Mucosa of descending colon (tissue), 3 donors: ENCODE measurements at regions not wholly inside any gene's neighbourhood (a gene's known extent, or its start where the extent isn't known, plus 50 kb on each side); places are given as distances from the start of the nearest gene placed in this dataset.

ENCODE experiments used
- ATAC-seq: fragments of 200-7000 bp; cut with Tn5 transposase; one replicate; pipeline ENCODE4 v1.9.1; 2020; ENCODE audit warnings: mild to moderate bottlenecking, moderate library complexity
- DNase-seq, 3 donors: peaks; one replicate each; pipeline ENCODE4 v3.0.0-alpha.2; 2020
- H3K36me3 ChIP-seq: fragments of 200-600 bp; one replicate; pipeline ENCODE4 v1.8.0; 2021; ENCODE audit warnings: low read depth, mild to moderate bottlenecking
- H3K4me1 ChIP-seq: fragments of 200-600 bp; one replicate; pipeline ENCODE4 v1.8.0; 2021; ENCODE audit warnings: low read depth, mild to moderate bottlenecking
- H3K4me3 ChIP-seq: fragments of 200-600 bp; one replicate; pipeline ENCODE4 v1.8.0; 2021; ENCODE audit warnings: mild to moderate bottlenecking
- H3K9me3 ChIP-seq: fragments of 200-600 bp; one replicate; pipeline ENCODE4 v1.8.0; 2021; ENCODE audit warnings: mild to moderate bottlenecking
- intact Hi-C, 2 donors: fragments of 100-400 bp; cut with DNase I in 1 of 2; cut with micrococcal nuclease in 1 of 2; formaldehyde crosslinking; loops; one replicate each; pipeline versions ENCODE4 v1.11.0 to v1.11.1; 2022; cut with DNase I, micrococcal nuclease
- TF ChIP-seq, protein P1 (sequence below): fragments of 200-600 bp; IDR thresholded peaks from one replicate; pipeline ENCODE4 v1.8.0; 2022; ENCODE audit warnings: antibody characterized with exemption, mild to moderate bottlenecking
- donor health status: DM: no; HTN: no; CAD: no; lungs with moderate emphysema.
- donor health status: DM: no; HTN: no; CAD: no.
- donor health status: DM: no; HTN: yes; CAD: no.

DNA sequence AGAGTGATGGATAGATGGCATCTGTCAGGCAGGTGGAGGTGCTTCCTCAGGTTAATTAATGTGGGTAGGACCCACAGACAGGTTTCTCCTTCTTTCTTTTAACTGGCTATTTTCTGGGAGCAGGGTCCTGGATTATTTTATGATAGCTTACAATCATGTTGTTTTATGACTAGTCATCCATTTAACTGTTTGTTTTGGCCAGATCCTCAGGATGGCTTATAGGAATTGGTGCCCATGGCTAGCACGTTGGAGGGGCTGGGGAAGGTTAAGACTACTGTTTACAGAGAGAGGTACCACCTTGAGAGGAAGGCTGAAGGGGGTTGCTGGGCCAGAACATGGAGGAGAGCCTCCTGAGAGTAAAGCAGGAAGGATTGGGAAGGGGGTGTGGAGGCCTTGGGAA is 78.0 kb upstream of the MGAT5 start:
- TF ChIP-seq, protein P1, sequence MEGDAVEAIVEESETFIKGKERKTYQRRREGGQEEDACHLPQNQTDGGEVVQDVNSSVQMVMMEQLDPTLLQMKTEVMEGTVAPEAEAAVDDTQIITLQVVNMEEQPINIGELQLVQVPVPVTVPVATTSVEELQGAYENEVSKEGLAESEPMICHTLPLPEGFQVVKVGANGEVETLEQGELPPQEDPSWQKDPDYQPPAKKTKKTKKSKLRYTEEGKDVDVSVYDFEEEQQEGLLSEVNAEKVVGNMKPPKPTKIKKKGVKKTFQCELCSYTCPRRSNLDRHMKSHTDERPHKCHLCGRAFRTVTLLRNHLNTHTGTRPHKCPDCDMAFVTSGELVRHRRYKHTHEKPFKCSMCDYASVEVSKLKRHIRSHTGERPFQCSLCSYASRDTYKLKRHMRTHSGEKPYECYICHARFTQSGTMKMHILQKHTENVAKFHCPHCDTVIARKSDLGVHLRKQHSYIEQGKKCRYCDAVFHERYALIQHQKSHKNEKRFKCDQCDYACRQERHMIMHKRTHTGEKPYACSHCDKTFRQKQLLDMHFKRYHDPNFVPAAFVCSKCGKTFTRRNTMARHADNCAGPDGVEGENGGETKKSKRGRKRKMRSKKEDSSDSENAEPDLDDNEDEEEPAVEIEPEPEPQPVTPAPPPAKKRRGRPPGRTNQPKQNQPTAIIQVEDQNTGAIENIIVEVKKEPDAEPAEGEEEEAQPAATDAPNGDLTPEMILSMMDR = no peak
- ATAC-seq (peak; percentile 12), DNase-seq (no peak)
- Histone ChIP-seq H3K4me3 (no peak overlapping the region), H3K9me3 (no peaks in the 10 kb centered on the region), H3K36me3 (no peaks in the 10 kb centered on the region), H3K4me1 (peaks cover 37% of the 10 kb centered on the region)
- intact Hi-C loops = no loop called here

DNA sequence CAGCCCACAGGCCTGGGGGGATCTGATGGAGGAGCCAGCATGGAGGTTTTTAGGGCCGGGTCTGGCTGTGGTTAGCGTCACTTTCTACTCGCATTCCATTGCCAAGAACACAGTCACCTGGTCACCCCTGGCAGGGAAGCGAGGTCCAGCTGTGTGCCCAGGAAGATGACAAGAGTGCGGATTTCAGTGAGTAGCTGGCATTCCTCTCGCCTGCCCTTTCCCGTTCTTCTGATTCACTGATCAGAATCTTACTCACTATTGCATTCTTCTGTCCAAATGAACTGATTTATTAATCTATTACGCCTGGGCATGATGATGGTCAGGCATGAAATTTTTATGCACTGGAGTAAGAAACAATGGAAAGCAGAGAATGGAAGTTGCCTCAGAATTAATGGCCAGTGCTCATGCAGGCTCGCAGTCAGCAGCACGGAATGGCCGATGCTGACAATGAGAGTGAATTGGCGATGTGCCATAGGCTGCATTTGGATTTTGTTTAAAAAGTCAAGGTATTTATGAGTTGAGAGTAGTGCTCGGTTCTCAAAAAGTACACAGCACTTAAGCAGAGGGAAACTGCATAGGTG is 76.4 kb upstream of the MGAT5 start:
- intact Hi-C loops = no loop called here
- Histone ChIP-seq H3K4me3 (no peak overlapping the region), H3K36me3 (no peaks in the 10 kb centered on the region), H3K9me3 (no peaks in the 10 kb centered on the region), H3K4me1 (peaks cover 37% of the 10 kb centered on the region)
- no peak for DNase-seq
- ATAC-seq = no peak
- TF ChIP-seq, protein P1 = no peak

DNA sequence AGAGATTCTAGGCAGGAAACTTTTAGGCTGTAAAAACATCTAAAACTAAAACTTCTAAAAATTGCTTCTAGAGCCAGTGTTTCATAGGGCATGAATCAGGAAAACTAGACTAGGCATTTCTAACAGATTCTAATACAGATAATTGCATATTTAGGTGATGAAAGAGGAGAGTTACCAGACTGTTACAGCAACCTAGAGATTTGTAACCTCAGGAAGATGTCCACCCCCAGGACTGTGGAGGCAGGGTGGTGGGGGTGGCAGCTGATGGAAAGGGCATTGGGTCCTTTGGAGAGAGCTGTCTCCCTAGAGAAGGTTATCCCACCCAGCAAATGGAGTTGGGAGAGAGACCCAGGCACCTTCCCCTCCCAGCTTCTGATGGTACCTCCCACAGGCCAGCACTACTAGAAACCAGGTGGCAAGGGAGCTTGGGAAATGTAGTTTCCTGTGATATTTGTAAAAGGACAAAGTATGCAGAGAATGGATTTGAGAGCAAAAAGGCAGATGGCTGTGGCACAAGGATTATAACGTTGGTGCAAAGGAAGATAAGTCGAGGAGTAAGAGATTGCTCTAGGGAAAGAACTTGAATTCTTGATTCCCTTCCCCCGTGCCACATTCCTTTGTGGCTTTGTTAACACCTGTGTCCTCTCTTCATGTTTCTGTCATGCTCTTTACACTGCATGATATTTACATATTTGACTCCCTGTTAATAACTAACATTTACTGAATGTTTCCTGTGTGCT is 75.6 kb upstream of the MGAT5 start:
- H3K4me1 ChIP-seq = peaks cover 29% of the 10 kb centered on the region
- no peaks in the 10 kb centered on the region for H3K36me3 ChIP-seq
- H3K9me3 ChIP-seq = no peaks in the 10 kb centered on the region
- no peak overlapping the region for H3K4me3 ChIP-seq
- DNase-seq (no peak), ATAC-seq (no peak)
- intact Hi-C loops = no loop called here
- TF ChIP-seq, protein P1 = no peak

DNA sequence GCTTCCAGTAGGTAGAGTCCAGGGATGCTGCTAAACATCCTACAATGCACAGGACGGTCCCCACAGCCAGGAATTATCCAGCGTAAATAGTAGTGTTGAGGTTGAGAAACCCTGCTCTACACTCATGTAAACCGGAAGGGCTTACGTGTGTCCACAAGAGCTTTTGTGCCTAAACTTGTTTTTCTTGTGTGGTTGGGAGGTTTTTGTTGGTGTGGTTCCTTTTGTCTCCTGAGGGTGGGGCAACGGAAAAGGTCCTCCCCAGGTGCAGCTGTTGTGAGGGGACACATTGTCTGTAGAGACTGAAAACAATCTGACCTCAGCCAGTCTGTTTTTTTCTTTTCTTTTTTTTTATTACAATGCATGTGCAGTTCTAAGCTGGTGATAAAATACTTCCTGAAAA is 72.7 kb upstream of the MGAT5 start:
- DNase-seq = peak in 1 of 3 donors; percentile 62
- Histone ChIP-seq H3K36me3 (no peaks in the 10 kb centered on the region), H3K4me1 (peaks cover 6% of the 10 kb centered on the region), H3K9me3 (no peaks in the 10 kb centered on the region), H3K4me3 (no peak overlapping the region)
- intact Hi-C loops = no loop called here
- TF ChIP-seq, protein P1 = no peak
- ATAC-seq = peak; percentile 85

DNA sequence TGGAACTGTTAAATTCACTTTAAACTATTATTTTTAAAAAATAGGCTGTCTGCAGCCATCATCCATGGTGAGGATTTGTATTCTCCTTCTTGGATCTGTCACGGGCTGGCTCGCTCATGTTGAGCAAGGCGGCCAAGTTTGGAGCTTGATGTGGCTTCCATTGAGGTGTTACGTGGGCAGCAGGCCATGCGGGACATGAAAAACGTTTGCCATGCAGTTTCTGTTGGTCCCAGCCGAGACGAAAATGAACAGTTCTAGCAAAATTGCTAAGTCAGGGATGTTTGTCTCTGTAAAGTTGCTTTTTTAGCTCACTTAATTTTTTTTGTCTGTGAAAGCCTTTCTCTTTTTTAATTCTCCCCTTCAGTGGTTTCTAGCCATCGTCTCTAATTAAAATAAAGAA is 70.2 kb upstream of the MGAT5 start:
- DNase-seq (no peak), ATAC-seq (no peak)
- H3K36me3 ChIP-seq = no peaks in the 10 kb centered on the region
- TF ChIP-seq, protein P1 = no peak
- peaks cover 2% of the 10 kb centered on the region for H3K4me1 ChIP-seq
- no peak overlapping the region for H3K4me3 ChIP-seq
- no peaks in the 10 kb centered on the region for H3K9me3 ChIP-seq
- intact Hi-C loops = no loop called here
